GM12872 (cell line): ENCODE measurements at regions not wholly inside any gene's neighbourhood (a gene's known extent, or its start where the extent isn't known, plus 50 kb on each side); places are given as distances from the start of the nearest gene placed in this dataset.

Experiments
- TF ChIP-seq, protein P1 (sequence below): IDR thresholded peaks from 3 replicates; pipeline ENCODE4 v1.5.1; 2011; ENCODE audit warnings: low read depth, mild to moderate bottlenecking, low read length, moderate library complexity; ENCODE audit not compliant: insufficient read depth

DNA sequence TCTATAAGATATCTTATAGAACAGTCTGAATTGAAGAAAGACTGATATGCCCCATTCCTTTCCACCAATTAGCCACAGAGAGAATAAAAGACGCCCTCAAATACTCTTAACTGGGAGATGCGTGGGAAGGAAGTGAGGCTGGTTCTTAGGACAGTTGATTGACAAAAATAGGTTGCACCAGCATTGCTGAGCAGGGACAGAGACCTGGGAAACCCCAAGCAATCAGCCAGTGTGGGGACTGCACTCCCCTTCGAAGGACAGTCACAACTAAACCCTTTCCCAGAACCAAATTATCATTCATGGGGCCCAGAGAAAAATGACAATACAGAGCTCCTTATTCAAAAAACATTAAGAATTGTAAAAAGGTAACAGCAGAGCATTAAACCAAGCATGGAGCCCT is 196.9 kb upstream of the GHITM start:
- TF ChIP-seq, protein P1, sequence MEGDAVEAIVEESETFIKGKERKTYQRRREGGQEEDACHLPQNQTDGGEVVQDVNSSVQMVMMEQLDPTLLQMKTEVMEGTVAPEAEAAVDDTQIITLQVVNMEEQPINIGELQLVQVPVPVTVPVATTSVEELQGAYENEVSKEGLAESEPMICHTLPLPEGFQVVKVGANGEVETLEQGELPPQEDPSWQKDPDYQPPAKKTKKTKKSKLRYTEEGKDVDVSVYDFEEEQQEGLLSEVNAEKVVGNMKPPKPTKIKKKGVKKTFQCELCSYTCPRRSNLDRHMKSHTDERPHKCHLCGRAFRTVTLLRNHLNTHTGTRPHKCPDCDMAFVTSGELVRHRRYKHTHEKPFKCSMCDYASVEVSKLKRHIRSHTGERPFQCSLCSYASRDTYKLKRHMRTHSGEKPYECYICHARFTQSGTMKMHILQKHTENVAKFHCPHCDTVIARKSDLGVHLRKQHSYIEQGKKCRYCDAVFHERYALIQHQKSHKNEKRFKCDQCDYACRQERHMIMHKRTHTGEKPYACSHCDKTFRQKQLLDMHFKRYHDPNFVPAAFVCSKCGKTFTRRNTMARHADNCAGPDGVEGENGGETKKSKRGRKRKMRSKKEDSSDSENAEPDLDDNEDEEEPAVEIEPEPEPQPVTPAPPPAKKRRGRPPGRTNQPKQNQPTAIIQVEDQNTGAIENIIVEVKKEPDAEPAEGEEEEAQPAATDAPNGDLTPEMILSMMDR = no peak

DNA sequence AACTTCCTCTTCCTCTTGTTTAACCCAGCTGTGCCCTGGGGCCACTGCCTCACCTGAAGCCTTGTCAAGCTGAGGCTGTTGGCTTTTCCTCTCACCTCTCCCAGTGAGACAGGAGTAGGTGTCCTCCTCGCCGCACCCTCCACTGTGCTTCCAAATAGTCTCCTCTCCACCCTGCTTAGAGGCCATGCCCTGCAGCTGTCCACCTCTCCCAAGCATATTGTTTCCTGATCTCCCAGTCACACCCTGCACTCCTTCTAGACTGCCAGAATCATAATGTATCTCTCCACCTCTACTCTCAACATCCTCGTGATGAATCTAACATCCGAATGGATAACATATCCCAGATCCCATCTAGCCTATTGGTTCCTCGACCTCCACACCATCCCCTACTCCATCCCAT is 196.3 kb upstream of the GHITM start:
- TF ChIP-seq, protein P1 = no peak

DNA sequence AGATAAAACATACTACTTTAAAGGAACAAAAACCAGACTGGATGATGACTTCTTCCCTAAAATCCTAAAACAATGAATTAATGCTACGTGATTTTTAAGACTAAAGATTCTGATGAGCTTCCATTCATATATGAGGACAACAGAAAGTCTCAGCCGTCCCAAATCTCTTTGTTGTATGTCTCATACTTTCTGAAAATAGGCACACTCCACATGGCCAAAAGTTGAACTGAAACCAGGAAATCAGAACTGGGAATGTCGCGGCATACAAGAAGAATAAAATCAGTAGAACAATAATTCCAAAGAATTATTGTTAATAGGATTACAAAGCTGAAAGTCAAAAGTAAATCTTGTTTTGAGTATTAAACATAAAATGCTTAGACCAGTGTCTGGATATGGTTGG is 195.4 kb upstream of the GHITM start:
- TF ChIP-seq, protein P1 = no peak

DNA sequence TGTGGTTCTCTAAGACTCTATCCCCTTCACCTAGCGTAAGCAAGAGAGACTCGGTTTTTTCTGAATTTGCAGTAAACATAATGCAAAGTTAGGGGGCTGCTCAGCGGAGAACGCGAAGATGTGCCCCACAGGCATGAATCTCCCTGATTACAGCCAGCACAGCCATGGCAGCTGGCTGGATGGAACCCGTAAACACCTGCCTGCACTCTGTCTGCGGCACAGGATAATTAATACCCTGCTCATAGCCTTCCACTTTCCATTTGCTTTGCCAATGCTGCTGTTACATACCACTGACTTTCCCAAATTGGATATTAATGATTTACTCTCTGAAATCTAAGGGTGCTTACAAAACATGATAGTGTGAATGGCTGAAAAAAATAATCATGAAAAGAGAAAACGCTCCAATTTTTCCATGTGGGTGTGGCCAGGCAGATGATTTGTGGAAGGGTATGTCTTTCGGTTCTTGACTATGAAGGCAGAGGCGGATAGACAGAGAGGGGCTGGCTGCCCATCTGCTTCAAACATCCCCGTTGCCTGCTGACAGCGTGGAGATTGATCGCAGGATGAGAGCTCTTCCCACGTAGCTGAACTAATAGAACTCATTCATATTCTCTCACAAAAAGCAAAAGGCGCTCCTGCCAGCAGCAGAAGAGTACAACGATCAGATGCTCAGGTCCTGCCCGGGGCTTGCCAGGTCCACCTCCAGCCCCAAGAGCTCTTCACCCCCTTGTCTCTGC is 193.2 kb upstream of the GHITM start:
- TF ChIP-seq, protein P1 = no peak

DNA sequence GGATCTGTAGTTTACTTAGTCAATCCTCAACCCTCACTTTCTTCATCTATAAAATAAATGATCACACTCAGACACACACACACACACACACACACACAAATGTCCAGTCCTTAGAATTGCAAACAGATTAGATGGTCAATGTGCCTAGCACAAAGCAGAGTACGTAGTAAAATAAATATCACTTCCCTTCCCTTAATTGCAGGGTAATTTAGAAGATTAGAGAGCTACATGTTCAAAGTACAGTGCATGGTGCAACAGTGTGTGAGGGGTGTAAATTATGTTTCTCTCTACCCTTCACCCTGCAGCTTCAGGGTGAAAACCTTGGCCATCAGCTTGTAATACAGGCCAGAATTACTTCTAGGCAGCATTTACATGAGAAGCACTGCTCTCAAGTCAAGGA is 187.0 kb upstream of the GHITM start:
- TF ChIP-seq, protein P1 = no peak

DNA sequence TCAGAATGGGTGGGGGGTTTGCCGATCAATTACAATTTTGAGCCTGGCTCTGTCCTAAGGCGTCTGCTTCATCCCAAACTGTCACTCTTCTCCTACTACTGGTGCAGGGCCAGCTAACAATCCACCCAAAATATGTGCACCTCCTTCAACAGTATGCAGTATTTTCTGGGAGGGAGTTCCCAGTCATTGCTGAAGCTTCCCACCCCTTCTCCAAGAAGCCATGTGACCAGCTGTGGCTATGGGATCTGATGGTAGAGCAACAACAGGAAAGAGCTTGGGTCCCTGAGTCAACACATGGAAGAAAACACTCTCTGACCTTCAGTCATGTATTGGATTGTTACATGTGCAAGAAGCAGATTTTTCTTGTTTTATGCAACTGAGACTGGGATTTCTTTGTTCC is 185.7 kb upstream of the GHITM start:
- TF ChIP-seq, protein P1 = no peak

DNA sequence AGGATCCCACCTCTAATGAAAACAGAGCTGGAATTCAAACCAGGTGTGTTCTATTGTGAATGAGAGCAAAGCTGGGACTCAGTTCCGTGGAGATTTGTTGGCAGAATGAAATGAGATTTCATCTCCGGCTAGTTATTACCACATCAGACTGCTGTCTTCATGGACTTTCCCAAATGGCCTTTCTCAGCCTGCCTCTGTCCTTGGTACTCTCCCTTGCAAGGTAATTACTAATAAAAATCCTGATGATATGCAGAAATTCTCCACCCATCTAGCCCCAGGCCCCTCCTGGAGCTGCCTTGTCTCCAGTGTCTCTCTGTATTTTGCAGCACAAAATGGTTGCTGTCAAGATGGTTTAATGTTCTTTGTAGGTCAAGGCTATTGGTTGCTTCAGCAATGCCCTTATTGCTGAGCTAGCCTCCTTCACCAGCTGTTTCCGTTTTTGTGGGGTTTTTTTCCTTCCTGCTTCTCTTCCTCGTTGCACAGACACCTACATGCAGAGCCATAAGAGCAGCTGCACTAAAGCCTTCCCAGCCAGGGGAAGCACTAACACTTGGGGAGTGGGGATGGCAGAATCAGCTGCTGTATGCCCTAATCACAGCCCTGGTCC is 185.0 kb upstream of the GHITM start:
- TF ChIP-seq, protein P1 = no peak
